ENCODE measurements at regions not wholly inside any gene's neighbourhood (a gene's known extent, or its start where the extent isn't known, plus 50 kb on each side); places are given as distances from the start of the nearest gene placed in this dataset.
"Not testable (repeated sequence)": the region's sequence is repeated elsewhere in the genome, so short reads cannot be mapped to it uniquely, and the experiment has no call there.

GRCh38 chr7:34354899-34355298, 303.1 kb upstream of the NPSR1 start:
- no peaks in the 10 kb centered on the region for H3K79me2 ChIP-seq (ENCODE audit: insufficient read depth, low read length)
- peak overlapping the region; percentile 56 for H3K9ac ChIP-seq (ENCODE audit: low read length)
- FAIRE-seq: peak; percentile 68
- TF ChIP-seq CTCF (IDR thresholded peaks at IDR 0.05; ENCODE audit: insufficient read depth, low read depth, low read length) (no peak), EZH2 (IDR thresholded peaks at IDR 0.05; ENCODE audit: insufficient read depth, low read length) (no peak)
- no peaks in the 10 kb centered on the region for H3K36me3 Mint-ChIP-seq (ENCODE audit: low read depth, unreplicated experiment)
- DNase-seq (ENCODE audit: low read depth): peak; percentile 89
- no peaks in the 10 kb centered on the region for H3K9me3 Mint-ChIP-seq (ENCODE audit: unreplicated experiment)
- H3K4me2 ChIP-seq (ENCODE audit: low read length): peak overlapping the region; percentile 70
- H3K36me3 ChIP-seq (ENCODE audit: insufficient read depth, low read length): no peaks in the 10 kb centered on the region
- peaks cover 42% of the 10 kb centered on the region for H3K4me1 Mint-ChIP-seq (ENCODE audit: low read depth, unreplicated experiment)
- H2AFZ ChIP-seq (ENCODE audit: low read depth, low read length): no peak overlapping the region
- H3K4me3 ChIP-seq (ENCODE audit: insufficient read depth, low read depth, low read length): no peak overlapping the region
- H3K27me3 ChIP-seq (ENCODE audit: insufficient read depth, low read length): no peaks in the 10 kb centered on the region
- no peaks in the 10 kb centered on the region for H4K20me1 ChIP-seq (ENCODE audit: insufficient read depth, low read length)
- H3K27ac Mint-ChIP-seq (ENCODE audit: unreplicated experiment): peak overlapping the region; percentile 75
- no peaks in the 10 kb centered on the region for H3K9me3 ChIP-seq (ENCODE audit: insufficient read depth, low read depth, low read length)
- peaks cover 42% of the 10 kb centered on the region for H3K4me1 ChIP-seq (ENCODE audit: insufficient read depth, low read length)
- H3K27ac ChIP-seq (ENCODE audit: low read depth, low read length): peak overlapping the region; percentile 81
- no peaks in the 10 kb centered on the region for H3K27me3 Mint-ChIP-seq (ENCODE audit: low read depth, unreplicated experiment)
- H3K4me3 Mint-ChIP-seq (ENCODE audit: unreplicated experiment): no peak overlapping the region

GRCh38 chr7:34357068-34357467, 300.9 kb upstream of the NPSR1 start:
- no peak for TF ChIP-seq EZH2 (IDR thresholded peaks at IDR 0.05; ENCODE audit: insufficient read depth, low read length)
- no peak for TF ChIP-seq CTCF (IDR thresholded peaks at IDR 0.05; ENCODE audit: insufficient read depth, low read depth, low read length)

GRCh38 chr7:34357946-34358345, 300.1 kb upstream of the NPSR1 start:
- no peaks in the 10 kb centered on the region for H3K27me3 Mint-ChIP-seq (ENCODE audit: low read depth, unreplicated experiment)
- TF ChIP-seq CTCF (IDR thresholded peaks at IDR 0.05; ENCODE audit: insufficient read depth, low read depth, low read length) (no peak), EZH2 (IDR thresholded peaks at IDR 0.05; ENCODE audit: insufficient read depth, low read length) (no peak)

More at GRCh38 chr7:34357068-34357467, 300.9 kb upstream of the NPSR1 start:
- DNase-seq (ENCODE audit: low read depth) (peak; percentile 54), FAIRE-seq (peak; percentile 9)
- H3K27ac ChIP-seq (ENCODE audit: low read depth, low read length): no peak overlapping the region
- H3K27ac Mint-ChIP-seq (ENCODE audit: unreplicated experiment): no peak overlapping the region
- H3K4me3 Mint-ChIP-seq (ENCODE audit: unreplicated experiment): no peak overlapping the region
- peaks cover 42% of the 10 kb centered on the region for H3K4me1 Mint-ChIP-seq (ENCODE audit: low read depth, unreplicated experiment)
- no peak overlapping the region for H3K4me3 ChIP-seq (ENCODE audit: insufficient read depth, low read depth, low read length)
- no peaks in the 10 kb centered on the region for H3K9me3 ChIP-seq (ENCODE audit: insufficient read depth, low read depth, low read length)
- H3K36me3 ChIP-seq (ENCODE audit: insufficient read depth, low read length): no peaks in the 10 kb centered on the region
- no peaks in the 10 kb centered on the region for H4K20me1 ChIP-seq (ENCODE audit: insufficient read depth, low read length)
- no peaks in the 10 kb centered on the region for H3K36me3 Mint-ChIP-seq (ENCODE audit: low read depth, unreplicated experiment)
- no peaks in the 10 kb centered on the region for H3K27me3 ChIP-seq (ENCODE audit: insufficient read depth, low read length)
- H2AFZ ChIP-seq (ENCODE audit: low read depth, low read length): peak overlapping the region; percentile 10
- no peaks in the 10 kb centered on the region for H3K9me3 Mint-ChIP-seq (ENCODE audit: unreplicated experiment)
- H3K79me2 ChIP-seq (ENCODE audit: insufficient read depth, low read length): no peaks in the 10 kb centered on the region
- no peaks in the 10 kb centered on the region for H3K27me3 Mint-ChIP-seq (ENCODE audit: low read depth, unreplicated experiment)
- peaks cover 42% of the 10 kb centered on the region for H3K4me1 ChIP-seq (ENCODE audit: insufficient read depth, low read length)
- no peak overlapping the region for H3K9ac ChIP-seq (ENCODE audit: low read length)
- peak overlapping the region; percentile 51 for H3K4me2 ChIP-seq (ENCODE audit: low read length)

GRCh38 chr7:34358578-34358977, 299.4 kb upstream of the NPSR1 start:
- not testable (repeated sequence) for DNase-seq (ENCODE audit: low read depth); H3K4me3 ChIP-seq (ENCODE audit: insufficient read depth, low read depth, low read length); H3K36me3 Mint-ChIP-seq (ENCODE audit: low read depth, unreplicated experiment); H3K36me3 ChIP-seq (ENCODE audit: insufficient read depth, low read length); H3K9ac ChIP-seq (ENCODE audit: low read length); H3K9me3 ChIP-seq (ENCODE audit: insufficient read depth, low read depth, low read length); H3K4me3 Mint-ChIP-seq (ENCODE audit: unreplicated experiment); H4K20me1 ChIP-seq (ENCODE audit: insufficient read depth, low read length); H3K9me3 Mint-ChIP-seq (ENCODE audit: unreplicated experiment); H3K4me2 ChIP-seq (ENCODE audit: low read length); H3K27ac Mint-ChIP-seq (ENCODE audit: unreplicated experiment); FAIRE-seq; H3K79me2 ChIP-seq (ENCODE audit: insufficient read depth, low read length); H3K27ac ChIP-seq (ENCODE audit: low read depth, low read length); H2AFZ ChIP-seq (ENCODE audit: low read depth, low read length); H3K27me3 Mint-ChIP-seq (ENCODE audit: low read depth, unreplicated experiment); H3K27me3 ChIP-seq (ENCODE audit: insufficient read depth, low read length)
- peaks cover 42% of the 10 kb centered on the region for H3K4me1 ChIP-seq (ENCODE audit: insufficient read depth, low read length)
- H3K4me1 Mint-ChIP-seq (ENCODE audit: low read depth, unreplicated experiment): peaks cover 42% of the 10 kb centered on the region

More at GRCh38 chr7:34357946-34358345, 300.1 kb upstream of the NPSR1 start:
- peaks cover 42% of the 10 kb centered on the region for H3K4me1 ChIP-seq (ENCODE audit: insufficient read depth, low read length)
- H3K4me3 Mint-ChIP-seq (ENCODE audit: unreplicated experiment): no peak overlapping the region
- no peak overlapping the region for H3K4me3 ChIP-seq (ENCODE audit: insufficient read depth, low read depth, low read length)
- H3K27me3 ChIP-seq (ENCODE audit: insufficient read depth, low read length): no peaks in the 10 kb centered on the region
- peaks cover 42% of the 10 kb centered on the region for H3K4me1 Mint-ChIP-seq (ENCODE audit: low read depth, unreplicated experiment)
- no peaks in the 10 kb centered on the region for H3K79me2 ChIP-seq (ENCODE audit: insufficient read depth, low read length)
- DNase-seq (ENCODE audit: low read depth): no peak
- no peaks in the 10 kb centered on the region for H3K36me3 ChIP-seq (ENCODE audit: insufficient read depth, low read length)
- no peaks in the 10 kb centered on the region for H4K20me1 ChIP-seq (ENCODE audit: insufficient read depth, low read length)
- peak overlapping the region; percentile 10 for H2AFZ ChIP-seq (ENCODE audit: low read depth, low read length)
- H3K27ac Mint-ChIP-seq (ENCODE audit: unreplicated experiment): no peak overlapping the region
- no peak overlapping the region for H3K9ac ChIP-seq (ENCODE audit: low read length)
- H3K9me3 Mint-ChIP-seq (ENCODE audit: unreplicated experiment): no peaks in the 10 kb centered on the region
- H3K9me3 ChIP-seq (ENCODE audit: insufficient read depth, low read depth, low read length): no peaks in the 10 kb centered on the region
- H3K4me2 ChIP-seq (ENCODE audit: low read length): no peak overlapping the region
- FAIRE-seq: no peak
- H3K36me3 Mint-ChIP-seq (ENCODE audit: low read depth, unreplicated experiment): no peaks in the 10 kb centered on the region
- no peak overlapping the region for H3K27ac ChIP-seq (ENCODE audit: low read depth, low read length)
